Subcutaneous abdominal adipose tissue (tissue), 5 donors: ENCODE measurements at regions not wholly inside any gene's neighbourhood (a gene's known extent, or its start where the extent isn't known, plus 50 kb on each side); places are given as distances from the start of the nearest gene placed in this dataset.

Source experiments
- H3K27ac ChIP-seq: one replicate; pipeline ENCODE4 v1.7.0; 2013; ENCODE audit warnings: low read depth, mild to moderate bottlenecking, inconsistent platforms, low read length, moderate library complexity
- H3K27me3 ChIP-seq, 5 donors: one replicate each; pipeline ENCODE4 v1.7.0; 2013; ENCODE audit warnings: low read length in 5 of 5, inconsistent platforms in 1 of 5; ENCODE audit not compliant: control insufficient read depth in 5 of 5, insufficient read depth in 4 of 5
- H3K36me3 ChIP-seq, 5 donors: one replicate each; pipeline ENCODE4 v1.7.0; 2013; ENCODE audit warnings: low read length in 5 of 5; ENCODE audit not compliant: control insufficient read depth in 5 of 5, insufficient read depth in 5 of 5
- H3K4me1 ChIP-seq, 5 donors: one replicate each; pipeline ENCODE4 v1.7.0; 2013; ENCODE audit warnings: low read length in 5 of 5, mild to moderate bottlenecking in 3 of 5, moderate library complexity in 1 of 5; ENCODE audit not compliant: control insufficient read depth in 5 of 5, insufficient read depth in 5 of 5
- H3K4me3 ChIP-seq, 5 donors: one replicate each; pipeline ENCODE4 v1.7.0; 2013; ENCODE audit warnings: low read length in 5 of 5, low read depth in 1 of 5
- H3K9ac ChIP-seq, 5 donors: one replicate each; pipeline ENCODE4 v1.7.0; 2013; ENCODE audit warnings: low read length in 5 of 5, mild to moderate bottlenecking in 4 of 5, moderate library complexity in 3 of 5
- H3K9me3 ChIP-seq, 5 donors: one replicate each; pipeline ENCODE4 v1.7.0; 2013; ENCODE audit warnings: low read length in 5 of 5; ENCODE audit not compliant: control insufficient read depth in 5 of 5
- donor health status: healthy.
- donor health status: healthy.
- donor health status: healthy.
- donor health status: healthy.
- donor health status: healthy.

DNA sequence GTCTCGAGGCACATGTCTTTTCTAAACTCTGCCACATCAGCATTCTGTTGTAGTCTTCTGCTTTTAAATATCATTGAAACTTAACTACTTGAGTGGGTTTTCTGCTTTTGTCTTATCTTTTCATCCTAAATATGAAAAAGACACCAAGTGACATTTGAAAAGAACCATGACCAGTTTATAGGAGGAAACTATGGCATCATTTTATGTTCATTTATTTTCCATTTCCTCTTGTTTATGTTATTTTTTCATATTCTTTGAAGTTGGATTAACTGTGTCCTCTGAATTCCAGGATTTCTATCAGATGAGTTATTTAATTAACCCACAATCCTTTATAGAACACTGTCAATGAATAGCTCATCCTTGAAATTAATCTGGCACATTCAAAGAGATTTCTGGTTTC, 93.4 kb upstream of the ARHGAP28 start:
- peaks cover 0 to 9% (median 0%) of the 10 kb centered on the region in 5 donors for H3K9me3 ChIP-seq
- H3K4me3 ChIP-seq = no peak overlapping the region
- H3K36me3 ChIP-seq = no peaks in the 10 kb centered on the region
- H3K9ac ChIP-seq = no peak overlapping the region
- H3K27me3 ChIP-seq = no peaks in the 10 kb centered on the region
- H3K27ac ChIP-seq = no peak overlapping the region
- H3K4me1 ChIP-seq = peaks cover 0 to 14% (median 0%) of the 10 kb centered on the region in 5 donors

GRCh38 chr18:6638447-6638846, 91.1 kb upstream of the ARHGAP28 start:
- no peaks in the 10 kb centered on the region for H3K9me3 ChIP-seq

DNA sequence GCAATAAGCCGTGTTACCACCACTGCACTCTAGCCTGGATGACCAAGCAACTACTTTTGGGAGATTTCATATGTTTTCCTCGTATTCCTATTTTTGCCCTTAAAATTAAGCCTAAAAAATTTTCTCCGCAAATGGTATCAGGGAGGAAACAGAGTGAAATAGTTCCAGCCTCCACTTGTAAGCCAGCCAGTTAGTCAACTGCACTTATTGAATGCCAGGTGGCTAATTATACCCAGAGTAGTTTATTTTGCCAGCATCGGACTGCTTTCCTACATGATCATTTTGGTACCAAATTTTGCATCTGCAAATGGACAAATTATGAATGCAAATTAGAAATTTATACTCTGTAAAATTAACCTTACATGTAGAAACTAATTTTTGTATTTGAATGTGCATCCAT, 90.2 kb upstream of the ARHGAP28 start:
- H3K9me3 ChIP-seq = no peaks in the 10 kb centered on the region
- H3K4me1 ChIP-seq = peaks cover 0 to 11% (median 0%) of the 10 kb centered on the region in 5 donors

More at GRCh38 chr18:6638447-6638846, 91.1 kb upstream of the ARHGAP28 start:
- Histone ChIP-seq H3K36me3 (no peaks in the 10 kb centered on the region), H3K9ac (no peak overlapping the region), H3K4me1 (peaks cover 0 to 11% (median 0%) of the 10 kb centered on the region in 5 donors), H3K4me3 (no peak overlapping the region), H3K27ac (no peak overlapping the region), H3K27me3 (no peaks in the 10 kb centered on the region)

DNA sequence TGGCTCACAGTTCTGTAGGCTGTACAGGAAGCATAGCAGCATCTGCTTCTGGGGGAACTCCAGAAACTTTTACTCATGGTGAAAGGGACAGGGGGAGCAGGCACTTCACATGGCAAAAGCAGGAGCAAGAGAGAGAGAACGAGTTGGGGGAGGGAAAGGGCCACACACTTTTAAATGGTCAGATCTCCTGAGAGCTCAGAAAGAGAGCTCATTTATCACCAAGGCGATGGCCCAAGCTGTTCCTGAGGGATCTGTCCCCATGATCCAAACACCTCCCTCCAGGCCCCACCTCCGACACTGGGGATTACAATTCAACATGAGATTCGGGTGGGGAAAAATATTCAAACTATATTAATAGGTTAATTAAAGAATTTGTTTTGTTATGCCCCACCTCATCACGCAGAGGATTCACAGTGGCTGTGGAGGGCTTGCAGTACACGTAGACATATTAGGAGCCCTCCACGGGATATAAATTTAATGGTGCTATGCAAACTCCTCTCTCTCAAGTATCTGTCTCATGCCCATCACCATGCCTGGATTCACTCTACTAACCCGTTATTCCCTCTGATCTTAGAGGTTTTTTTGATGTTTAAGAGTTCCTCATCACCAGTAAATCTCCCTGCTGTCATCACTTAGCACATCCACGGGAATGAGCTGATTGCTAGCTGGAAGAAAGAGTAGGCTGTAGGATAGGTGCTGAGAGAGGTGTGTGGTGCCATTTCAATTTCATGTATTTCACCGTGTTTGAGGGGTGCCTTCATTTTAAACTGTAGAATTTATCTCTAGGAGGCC, 84.5 kb upstream of the ARHGAP28 start:
- Histone ChIP-seq H3K9ac (no peak overlapping the region), H3K36me3 (no peaks in the 10 kb centered on the region), H3K4me3 (no peak overlapping the region), H3K27ac (no peak overlapping the region), H3K27me3 (no peaks in the 10 kb centered on the region), H3K9me3 (no peaks in the 10 kb centered on the region), H3K4me1 (no peaks in the 10 kb centered on the region)

More for the DNA sequence above, 90.2 kb upstream of the ARHGAP28 start:
- no peak overlapping the region for H3K9ac ChIP-seq
- H3K4me3 ChIP-seq = no peak overlapping the region
- no peaks in the 10 kb centered on the region for H3K36me3 ChIP-seq
- no peaks in the 10 kb centered on the region for H3K27me3 ChIP-seq
- H3K27ac ChIP-seq = no peak overlapping the region

GRCh38 chr18:6646801-6647200, 82.7 kb upstream of the ARHGAP28 start:
- Histone ChIP-seq H3K4me1 (no peaks in the 10 kb centered on the region), H3K36me3 (no peaks in the 10 kb centered on the region), H3K27ac (no peak overlapping the region), H3K9me3 (no peaks in the 10 kb centered on the region), H3K9ac (no peak overlapping the region), H3K27me3 (no peaks in the 10 kb centered on the region), H3K4me3 (no peak overlapping the region)

GRCh38 chr18:6648581-6648980, 80.9 kb upstream of the ARHGAP28 start:
- Histone ChIP-seq H3K4me1 (no peaks in the 10 kb centered on the region), H3K9ac (no peak overlapping the region), H3K36me3 (no peaks in the 10 kb centered on the region), H3K27ac (no peak overlapping the region), H3K4me3 (no peak overlapping the region), H3K9me3 (no peaks in the 10 kb centered on the region), H3K27me3 (no peaks in the 10 kb centered on the region)

- H3K4me1 ChIP-seq = no peaks in the 10 kb centered on the region
- H3K36me3 ChIP-seq = no peaks in the 10 kb centered on the region
- H3K9ac ChIP-seq = no peak overlapping the region
- no peak overlapping the region for H3K27ac ChIP-seq
- no peaks in the 10 kb centered on the region for H3K27me3 ChIP-seq
- H3K9me3 ChIP-seq = no peaks in the 10 kb centered on the region
- H3K4me3 ChIP-seq = no peak overlapping the region
These were observed 79.9 kb upstream of the ARHGAP28 start for GRCh38 chr18:6649421-6650126.

DNA sequence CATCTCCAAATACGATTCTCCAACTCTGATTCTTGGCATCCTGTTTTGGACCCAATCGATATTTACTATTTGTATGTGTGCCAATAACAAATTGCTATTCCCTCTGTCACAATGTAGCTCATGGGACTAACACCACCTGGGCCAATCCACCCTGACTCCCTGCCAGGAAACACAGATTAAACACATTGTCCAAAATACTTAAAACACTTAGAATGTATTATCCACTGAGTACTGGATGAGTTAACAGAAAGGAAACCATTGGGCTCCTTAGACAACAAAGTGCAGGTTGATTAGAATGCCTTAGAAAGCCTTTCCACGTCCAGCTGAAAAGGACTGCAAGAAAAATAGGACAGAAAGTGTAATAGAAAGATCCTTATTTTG, 79.4 kb upstream of the ARHGAP28 start:
- no peak overlapping the region for H3K27ac ChIP-seq

GRCh38 chr18:6650747-6651146, 78.8 kb upstream of the ARHGAP28 start:
- H3K4me1 ChIP-seq = no peaks in the 10 kb centered on the region
- no peak overlapping the region for H3K9ac ChIP-seq
- no peaks in the 10 kb centered on the region for H3K27me3 ChIP-seq
- H3K9me3 ChIP-seq = no peaks in the 10 kb centered on the region
- no peak overlapping the region for H3K27ac ChIP-seq
- H3K4me3 ChIP-seq = no peak overlapping the region
- no peaks in the 10 kb centered on the region for H3K36me3 ChIP-seq

More for the DNA sequence above, 79.4 kb upstream of the ARHGAP28 start:
- H3K27me3 ChIP-seq = no peaks in the 10 kb centered on the region
- no peak overlapping the region for H3K4me3 ChIP-seq
- no peak overlapping the region for H3K9ac ChIP-seq
- no peaks in the 10 kb centered on the region for H3K4me1 ChIP-seq
- H3K36me3 ChIP-seq = no peaks in the 10 kb centered on the region
- H3K9me3 ChIP-seq = no peaks in the 10 kb centered on the region

GRCh38 chr18:6652098-6652497, 77.4 kb upstream of the ARHGAP28 start:
- Histone ChIP-seq H3K27ac (no peak overlapping the region), H3K4me3 (no peak overlapping the region), H3K4me1 (no peaks in the 10 kb centered on the region)

More at GRCh38 chr18:6652098-6652497, 77.4 kb upstream of the ARHGAP28 start:
- H3K36me3 ChIP-seq = no peaks in the 10 kb centered on the region
- no peaks in the 10 kb centered on the region for H3K9me3 ChIP-seq
- no peaks in the 10 kb centered on the region for H3K27me3 ChIP-seq
- H3K9ac ChIP-seq = no peak overlapping the region
